ENCODE measurements at regions not wholly inside any gene's neighbourhood (a gene's known extent, or its start where the extent isn't known, plus 50 kb on each side); places are given as distances from the start of the nearest gene placed in this dataset.

GRCh38 chr2:17061028-17061427 is 395.4 kb upstream of the CYRIA start:
- no peak for TF ChIP-seq CTCF (optimal IDR thresholded peaks at IDR 0.05 in 1 of 3, IDR thresholded peaks at IDR 0.05 in 1 of 3, conservative IDR thresholded peaks at IDR 0.05 in 1 of 3; ENCODE audit: extremely low read depth in 1 of 3, insufficient read depth in 2 of 3, low read length in 3 of 3)
- no peak for TF ChIP-seq EZH2 (IDR thresholded peaks at IDR 0.05; ENCODE audit: low read length)
